ENCODE measurements at regions not wholly inside any gene's neighbourhood (a gene's known extent, or its start where the extent isn't known, plus 50 kb on each side); places are given as distances from the start of the nearest gene placed in this dataset.

- intact Hi-C loops (cut with DNase I; ENCODE audit: low total_unique reads) = no loop called here
- Histone ChIP-seq H3K4me3 (no peak overlapping the region), H3K27me3 (replicated peaks in 1 of 7) (peaks cover 0 to 34% (median 0%) of the 10 kb centered on the region in 7 donors), H3K4me1 (no peaks in the 10 kb centered on the region), H3K36me3 (no peaks in the 10 kb centered on the region), H3K27ac (no peak overlapping the region), H3K9me3 (peaks cover 0 to 15% (median 11%) of the 10 kb centered on the region in 8 donors)
- no peak for TF ChIP-seq POLR2A (IDR thresholded peaks at IDR 0.05)
- no peak for TF ChIP-seq POLR2AphosphoS5 (IDR thresholded peaks at IDR 0.05)
- TF ChIP-seq, protein P1, sequence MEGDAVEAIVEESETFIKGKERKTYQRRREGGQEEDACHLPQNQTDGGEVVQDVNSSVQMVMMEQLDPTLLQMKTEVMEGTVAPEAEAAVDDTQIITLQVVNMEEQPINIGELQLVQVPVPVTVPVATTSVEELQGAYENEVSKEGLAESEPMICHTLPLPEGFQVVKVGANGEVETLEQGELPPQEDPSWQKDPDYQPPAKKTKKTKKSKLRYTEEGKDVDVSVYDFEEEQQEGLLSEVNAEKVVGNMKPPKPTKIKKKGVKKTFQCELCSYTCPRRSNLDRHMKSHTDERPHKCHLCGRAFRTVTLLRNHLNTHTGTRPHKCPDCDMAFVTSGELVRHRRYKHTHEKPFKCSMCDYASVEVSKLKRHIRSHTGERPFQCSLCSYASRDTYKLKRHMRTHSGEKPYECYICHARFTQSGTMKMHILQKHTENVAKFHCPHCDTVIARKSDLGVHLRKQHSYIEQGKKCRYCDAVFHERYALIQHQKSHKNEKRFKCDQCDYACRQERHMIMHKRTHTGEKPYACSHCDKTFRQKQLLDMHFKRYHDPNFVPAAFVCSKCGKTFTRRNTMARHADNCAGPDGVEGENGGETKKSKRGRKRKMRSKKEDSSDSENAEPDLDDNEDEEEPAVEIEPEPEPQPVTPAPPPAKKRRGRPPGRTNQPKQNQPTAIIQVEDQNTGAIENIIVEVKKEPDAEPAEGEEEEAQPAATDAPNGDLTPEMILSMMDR (IDR thresholded peaks at IDR 0.05 in 8 of 11, conservative IDR thresholded peaks at IDR 0.05 in 3 of 11) = no peak
- WGBS, 5 donors = 73 to 82% (median 81%) methylated on average over 8 of the region's 8 CpGs
- no peak for DNase-seq
Observed at GRCh38 chr20:58058421-58059259, 169.8 kb downstream of the ANKRD60 start.

GRCh38 chr20:58056921-58057686, 171.3 kb downstream of the ANKRD60 start:
- intact Hi-C loops (cut with DNase I; ENCODE audit: low total_unique reads) = no loop called here
- WGBS, 5 donors = 83 to 90% (median 88%) methylated on average over 7 of the region's 7 CpGs
- no peak for DNase-seq

DNA sequence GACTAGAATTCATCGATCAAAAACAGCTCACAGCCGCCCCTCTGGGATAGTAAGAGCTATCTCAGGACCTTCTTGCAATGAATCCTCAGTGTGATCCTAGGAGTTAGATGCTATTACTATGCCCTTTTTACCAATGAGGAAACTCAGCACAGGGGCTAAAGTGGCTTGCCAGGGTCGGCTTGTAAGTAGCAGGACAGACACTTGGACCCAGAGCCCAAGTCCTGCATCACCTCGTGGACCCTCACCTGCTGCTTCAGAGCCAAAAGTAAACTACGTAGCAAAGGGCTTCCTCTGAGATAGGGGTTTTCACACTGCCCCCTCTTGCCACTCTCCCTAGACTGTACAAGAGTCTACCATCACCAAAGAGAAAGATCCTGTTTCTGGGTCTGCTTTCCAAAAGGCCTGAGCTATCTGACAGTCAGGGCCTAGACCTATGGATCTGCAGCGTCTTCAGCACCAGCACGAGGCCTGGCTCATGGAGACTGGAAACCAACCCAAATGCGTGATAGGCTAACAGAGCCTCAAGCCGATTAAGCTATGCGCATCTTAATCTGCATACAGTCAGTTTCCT, 172.3 kb downstream of the ANKRD60 start:
- H3K9me3 ChIP-seq = peaks cover 0 to 15% (median 8%) of the 10 kb centered on the region in 8 donors
- H3K27ac ChIP-seq = no peak overlapping the region
- no peaks in the 10 kb centered on the region for H3K36me3 ChIP-seq
- H3K4me3 ChIP-seq = no peak overlapping the region
- no peak for DNase-seq
- TF ChIP-seq, protein P1 (IDR thresholded peaks at IDR 0.05 in 8 of 11, conservative IDR thresholded peaks at IDR 0.05 in 3 of 11) = no peak
- TF ChIP-seq POLR2AphosphoS5 (IDR thresholded peaks at IDR 0.05) (no peak), POLR2A (IDR thresholded peaks at IDR 0.05) (no peak)
- H3K4me1 ChIP-seq = no peaks in the 10 kb centered on the region
- 87 to 92% (median 88%) methylated on average over 10 of the region's 10 CpGs for WGBS, 5 donors
- H3K27me3 ChIP-seq (replicated peaks in 1 of 7) = peaks cover 0 to 38% (median 0%) of the 10 kb centered on the region in 7 donors
- intact Hi-C loops (cut with DNase I; ENCODE audit: low total_unique reads) = no loop called here

More at GRCh38 chr20:58056921-58057686, 171.3 kb downstream of the ANKRD60 start:
- Histone ChIP-seq H3K9me3 (peaks cover 0 to 5% (median 0%) of the 10 kb centered on the region in 8 donors), H3K36me3 (no peaks in the 10 kb centered on the region), H3K27ac (no peak overlapping the region), H3K27me3 (replicated peaks in 1 of 7) (peaks cover 0 to 38% (median 0%) of the 10 kb centered on the region in 7 donors), H3K4me1 (no peaks in the 10 kb centered on the region), H3K4me3 (no peak overlapping the region)
- TF ChIP-seq POLR2AphosphoS5 (IDR thresholded peaks at IDR 0.05) (no peak), POLR2A (IDR thresholded peaks at IDR 0.05) (no peak)
- TF ChIP-seq, protein P1 (IDR thresholded peaks at IDR 0.05 in 8 of 11, conservative IDR thresholded peaks at IDR 0.05 in 3 of 11) = no peak
